ENCODE measurements at regions not wholly inside any gene's neighbourhood (a gene's known extent, or its start where the extent isn't known, plus 50 kb on each side); places are given as distances from the start of the nearest gene placed in this dataset.
"Not testable (repeated sequence)": the region's sequence is repeated elsewhere in the genome, so short reads cannot be mapped to it uniquely, and the experiment has no call there.

- TF ChIP-seq CHD1 (IDR thresholded peaks at IDR 0.05; ENCODE audit: low read depth, low read length) = no peak
- no peak for TF ChIP-seq ZSCAN29 (IDR thresholded peaks at IDR 0.05)
- no peak for TF ChIP-seq STAT3 (IDR thresholded peaks at IDR 0.05; ENCODE audit: low read depth, low read length)
- no peak for TF ChIP-seq YBX1 (IDR thresholded peaks at IDR 0.05)
- no peak for TF ChIP-seq TBL1XR1 (IDR thresholded peaks at IDR 0.05; ENCODE audit: low read depth, low read length)
- TF ChIP-seq ETV6 (conservative IDR thresholded peaks at IDR 0.05 in 1 of 2, IDR thresholded peaks at IDR 0.05 in 1 of 2; ENCODE audit: borderline replicate concordance in 1 of 2, low read depth in 1 of 2) = no peak
- no peak for TF ChIP-seq IRF3 (IDR thresholded peaks at IDR 0.05)
These were observed 177.3 kb downstream of the KLF13 start (continued) for GRCh38 chr15:31503758-31504461.

GRCh38 chr15:31504462-31504839 lies 177.8 kb downstream of the KLF13 start:
- no peaks in the 10 kb centered on the region; the same call in 2 of the 3 replicates for H3K9me3 ChIP-seq (replicated peaks; ENCODE audit: control insufficient read depth, insufficient read depth, low read length)
- H2AFZ ChIP-seq (ENCODE audit: control insufficient read depth, low read depth, low read length) = no peak overlapping the region
- no peak overlapping the region for H3K4me3 ChIP-seq
- H3K9ac ChIP-seq (ENCODE audit: control insufficient read depth, insufficient read depth, low read length) = no peak overlapping the region
- ATAC-seq = no peak
- ChIA-PET CTCF (interaction anchor here (1.6 to 3.1 kb wide), 2 partner anchors 9 to 15 kb away, joined by 5 to 14 read pairs; no protein-coding TSS in a partner anchor), RAD21 (ENCODE audit: unreplicated experiment) (interaction anchor here (0.7 kb wide), 1 partner anchor 16 kb away, joined by 3 read pairs; no protein-coding TSS in a partner anchor), POLR2A (no interaction called here), SMC1A (ENCODE audit: uncharacterized antibody, unreplicated experiment) (no interaction called here)
- H3K27ac ChIP-seq (ENCODE audit: control insufficient read depth, insufficient read depth) = no peak overlapping the region
- in situ Hi-C loops (cut with MboI) = no loop called here
- H3K27me3 ChIP-seq (replicated peaks in 1 of 2; ENCODE audit: control insufficient read depth in 2 of 2, insufficient read depth in 2 of 2, low read length in 1 of 2) = no peaks in the 10 kb centered on the region; a peak in 1 of 4 replicates
- intact Hi-C loops (cut with micrococcal nuclease; ENCODE audit: unreplicated experiment) = no loop called here
- no peak for DNase-seq (ENCODE audit: low read depth, low spot score)
- H4K20me1 ChIP-seq (ENCODE audit: control insufficient read depth, insufficient read depth) = no peaks in the 10 kb centered on the region
- BruUV-seq (replicated peaks) = no TSS peak
- peaks cover 4% of the 10 kb centered on the region for H3K4me1 ChIP-seq (ENCODE audit: control insufficient read depth, insufficient read depth, low read length)
- no peak for TF ChIP-seq NR2C2 (IDR thresholded peaks at IDR 0.05; ENCODE audit: borderline replicate concordance, control insufficient read depth, insufficient read length, low read depth)
- no peak for TF ChIP-seq TCF7 (IDR thresholded peaks at IDR 0.05; ENCODE audit: borderline replicate concordance)
- TF ChIP-seq RELB (IDR thresholded peaks at IDR 0.05; ENCODE audit: low read depth) = no peak
- H3K79me2 ChIP-seq (ENCODE audit: control insufficient read depth, insufficient read depth, low read length) = no peaks in the 10 kb centered on the region
- FAIRE-seq = no peak
- 58% methylated on average over 7 of the region's 7 CpGs for WGBS (ENCODE audit: insufficient coverage, insufficient replicate concordance, low lambda C conversion rate, missing lambda C conversion rate)
- no peaks in the 10 kb centered on the region for H3K36me3 ChIP-seq (ENCODE audit: control insufficient read depth in 2 of 2, insufficient read depth in 2 of 2, low read length in 1 of 2)
- no peak overlapping the region for H3K4me2 ChIP-seq (ENCODE audit: control insufficient read depth, insufficient read depth)

GRCh38 chr15:31507573-31507972 lies 180.9 kb downstream of the KLF13 start:
- ChIA-PET SMC1A (ENCODE audit: uncharacterized antibody, unreplicated experiment) (interaction anchor here (0.8 to 1.4 kb wide), 2 partner anchors 11 to 17 kb away, joined by 3 to 4 read pairs; no protein-coding TSS in a partner anchor), CTCF (interaction anchor here (1.2 to 1.4 kb wide), 2 partner anchors 17 to 73 kb away, joined by 3 to 5 read pairs; no protein-coding TSS in a partner anchor), RAD21 (ENCODE audit: unreplicated experiment) (interaction anchor here (1.2 kb wide), 1 partner anchor 49 kb away, joined by 3 read pairs; no protein-coding TSS in a partner anchor)
- intact Hi-C loops (cut with micrococcal nuclease; ENCODE audit: unreplicated experiment); H3K4me1 ChIP-seq (ENCODE audit: control insufficient read depth, insufficient read depth, low read length); in situ Hi-C loops (cut with MboI); H2AFZ ChIP-seq (ENCODE audit: control insufficient read depth, low read depth, low read length); ATAC-seq; POLR2A ChIA-PET; H3K9ac ChIP-seq (ENCODE audit: control insufficient read depth, insufficient read depth, low read length); H3K4me3 ChIP-seq; DNase-seq (ENCODE audit: low read depth, low spot score); H3K79me2 ChIP-seq (ENCODE audit: control insufficient read depth, insufficient read depth, low read length); H3K4me2 ChIP-seq (ENCODE audit: control insufficient read depth, insufficient read depth); BruUV-seq (replicated peaks); H3K9me3 ChIP-seq (replicated peaks; ENCODE audit: control insufficient read depth, insufficient read depth, low read length); FAIRE-seq; H3K27ac ChIP-seq (ENCODE audit: control insufficient read depth, insufficient read depth); H4K20me1 ChIP-seq (ENCODE audit: control insufficient read depth, insufficient read depth); H3K36me3 ChIP-seq (ENCODE audit: control insufficient read depth in 2 of 2, insufficient read depth in 2 of 2, low read length in 1 of 2); H3K27me3 ChIP-seq (replicated peaks in 1 of 2; ENCODE audit: control insufficient read depth in 2 of 2, insufficient read depth in 2 of 2, low read length in 1 of 2): not testable (repeated sequence)
- whole genome bisulfite sequencing (ENCODE audit: insufficient coverage, insufficient replicate concordance, low lambda C conversion rate, missing lambda C conversion rate) = 75% methylated on average over 4 of the region's 5 CpGs

All from GM12878 (cell line).